HG03139 (cell line): ENCODE measurements at regions not wholly inside any gene's neighbourhood (a gene's known extent, or its start where the extent isn't known, plus 50 kb on each side); places are given as distances from the start of the nearest gene placed in this dataset.
A peak's percentile ranks its signal among the peaks of the same experiment; 100 is the strongest.

Experiments used
- ATAC-seq: cut with Tn5 transposase; IDR thresholded peaks from one replicate; pipeline ENCODE4 v1.9.1; 2021; ENCODE audit not compliant: unreplicated experiment

- no peak for ATAC-seq
Measured at GRCh38 chr13:99617474-99618255, 116.4 kb downstream of the TM9SF2 start.

DNA sequence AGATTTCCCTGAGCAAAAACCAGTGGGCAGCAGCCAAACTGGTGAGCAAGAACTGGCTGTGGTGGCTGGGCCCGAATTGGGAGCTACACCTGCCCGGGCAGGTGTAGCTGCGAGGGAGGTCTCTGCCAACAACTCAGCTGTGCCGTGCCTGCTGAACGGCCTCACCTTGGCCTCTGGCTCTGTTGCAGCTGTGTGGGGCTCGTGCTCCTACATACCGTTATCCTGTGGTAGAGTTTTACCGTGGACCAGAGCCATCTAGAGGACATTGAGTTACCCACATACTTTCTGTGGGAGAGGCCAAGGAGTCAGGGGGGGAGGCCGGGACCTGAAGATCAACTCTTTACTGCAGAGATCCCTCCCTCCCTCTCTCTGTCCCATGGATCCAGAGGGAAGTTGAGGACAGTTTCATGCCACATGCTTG is 113.2 kb downstream of the TM9SF2 start:
- ATAC-seq: peak; percentile 75
